GM23248 (cell line): ENCODE measurements at regions not wholly inside any gene's neighbourhood (a gene's known extent, or its start where the extent isn't known, plus 50 kb on each side); places are given as distances from the start of the nearest gene placed in this dataset.

Experiments
- DNase-seq: peaks from one replicate; pipeline ENCODE4 v3.0.0-alpha.2; 2015
- H2AFZ ChIP-seq: fragments of 200-600 bp; sonication (generic); 2 replicates; pipeline ENCODE4 v1.6.1; 2016; ENCODE audit warnings: antibody characterized with exemption
- H3F3A ChIP-seq: fragments of 200-600 bp; sonication (generic); 2 replicates; pipeline ENCODE4 v1.6.1; 2016; ENCODE audit warnings: mild to moderate bottlenecking, antibody characterized with exemption, mixed run types; ENCODE audit not compliant: insufficient read depth
- H3K27ac ChIP-seq: fragments of 200-600 bp; sonication (generic); 2 replicates; pipeline ENCODE4 v1.5.1; 2016; ENCODE audit warnings: mild to moderate bottlenecking
- H3K27me3 ChIP-seq: fragments of 200-600 bp; sonication (generic); replicated peaks from 2 replicates; pipeline ENCODE4 v1.6.1; 2016; ENCODE audit warnings: mild to moderate bottlenecking; ENCODE audit not compliant: insufficient read depth
- H3K36me3 ChIP-seq: fragments of 200-600 bp; sonication (generic); 2 replicates; pipeline ENCODE4 v1.6.1; 2016; ENCODE audit warnings: low read depth, mild to moderate bottlenecking
- H3K4me1 ChIP-seq: fragments of 200-600 bp; sonication (generic); 2 replicates; pipeline ENCODE4 v1.6.1; 2016; ENCODE audit warnings: mild to moderate bottlenecking; ENCODE audit not compliant: insufficient read depth
- H3K4me2 ChIP-seq: fragments of 200-600 bp; sonication (generic); one replicate; pipeline ENCODE4 v1.6.1; 2016; ENCODE audit warnings: mild to moderate bottlenecking; ENCODE audit not compliant: unreplicated experiment
- H3K4me3 ChIP-seq: fragments of 200-600 bp; sonication (generic); 2 replicates; pipeline ENCODE4 v1.5.1; 2016; ENCODE audit warnings: mild to moderate bottlenecking
- H3K79me2 ChIP-seq: fragments of 200-600 bp; sonication (generic); 2 replicates; pipeline ENCODE4 v1.6.1; 2016; ENCODE audit warnings: mild to moderate bottlenecking; ENCODE audit not compliant: insufficient read depth
- H3K9ac ChIP-seq: fragments of 200-600 bp; sonication (generic); 2 replicates; pipeline ENCODE4 v1.6.1; 2016; ENCODE audit warnings: mild to moderate bottlenecking
- H3K9me2 ChIP-seq: fragments of 200-600 bp; sonication (generic); 2 replicates; pipeline ENCODE4 v1.6.1; 2016; ENCODE audit warnings: mixed run types, mild to moderate bottlenecking, moderate library complexity; ENCODE audit not compliant: insufficient read depth
- H3K9me3 ChIP-seq: fragments of 200-600 bp; sonication (generic); one replicate; pipeline ENCODE4 v1.6.1; 2017; ENCODE audit warnings: low read depth
- H4K20me1 ChIP-seq: fragments of 200-600 bp; sonication (generic); 2 replicates; pipeline ENCODE4 v1.6.0; 2016; ENCODE audit not compliant: insufficient read depth
- EZH2 ChIP-seq: fragments of 200-600 bp; sonication (generic); IDR thresholded peaks from 2 replicates; pipeline ENCODE4 v1.6.1; 2018; ENCODE audit warnings: antibody characterized with exemption, mild to moderate bottlenecking; ENCODE audit not compliant: insufficient read depth, poor library complexity, severe bottlenecking
- EZH2phosphoT487 ChIP-seq: fragments of 200-600 bp; sonication (generic); IDR thresholded peaks from 2 replicates; pipeline ENCODE4 v1.6.1; 2018; ENCODE audit warnings: antibody characterized with exemption, moderate library complexity, mild to moderate bottlenecking, low read depth; ENCODE audit not compliant: insufficient read depth
- WGBS, 2 experiments: methylation state at CpG; one replicate each; pipeline ENCODE4 v1.1.6; 2015 to 2017; ENCODE audit warnings: low lambda C conversion rate in 2 of 2, low coverage in 1 of 2; ENCODE audit errors: missing lambda C conversion rate in 2 of 2; 5-methylcytosine and 5-hydroxymethylcytosine counted together
- in situ Hi-C: fragments of 300-500 bp; cut with MboI; formaldehyde crosslinking; loops from 2 replicates; pipeline ENCODE4 v1.15.0; 2020

- Histone ChIP-seq H3K36me3 (no peaks in the 10 kb centered on the region), H3K4me2 (no peak overlapping the region), H3F3A (no peaks in the 10 kb centered on the region), H3K27ac (no peak overlapping the region), H4K20me1 (no peaks in the 10 kb centered on the region), H3K79me2 (no peaks in the 10 kb centered on the region), H3K27me3 (0 out of 2 replicates have a peak, but pooled peaks cover 1% of the 10 kb centered on the region), H3K9ac (no peak overlapping the region), H3K4me3 (no peak overlapping the region), H3K9me2 (peaks cover 6% of the 10 kb centered on the region; the same call in 1 of the 2 replicates), H2AFZ (no peak overlapping the region), H3K4me1 (no peaks in the 10 kb centered on the region), H3K9me3 (no peaks in the 10 kb centered on the region)
- in situ Hi-C loops = no loop called here
- WGBS, 2 experiments = 3 to 5% methylated on average over 2 of the region's 2 CpGs
- no peak for TF ChIP-seq EZH2phosphoT487
- TF ChIP-seq EZH2 = no peak
- DNase-seq = no peak
Observed at GRCh38 chr11:127567237-127567932, 566.8 kb upstream of the KIRREL3 start.

- in situ Hi-C loops = no loop called here
- Histone ChIP-seq H3K27me3 (no peaks in the 10 kb centered on the region), H3K9ac (no peak overlapping the region), H3K9me2 (no peaks in the 10 kb centered on the region), H3F3A (no peaks in the 10 kb centered on the region), H3K4me3 (no peak overlapping the region), H3K36me3 (no peaks in the 10 kb centered on the region), H3K4me1 (no peaks in the 10 kb centered on the region), H3K79me2 (no peaks in the 10 kb centered on the region), H3K9me3 (no peaks in the 10 kb centered on the region), H2AFZ (no peak overlapping the region), H4K20me1 (no peaks in the 10 kb centered on the region), H3K4me2 (no peak overlapping the region), H3K27ac (no peak overlapping the region)
- no peak for TF ChIP-seq EZH2
- 37 to 46% methylated on average over 4 of the region's 4 CpGs for WGBS, 2 experiments
- DNase-seq = peak; percentile 12
Observed at GRCh38 chr11:127564810-127565209, 564.2 kb upstream of the KIRREL3 start.

- no peak for TF ChIP-seq EZH2
- no peak for TF ChIP-seq EZH2phosphoT487
- no peak overlapping the region for H3K9ac ChIP-seq
- no peaks in the 10 kb centered on the region for H3K36me3 ChIP-seq
- no peak overlapping the region for H3K4me2 ChIP-seq
- no peak overlapping the region for H3K4me3 ChIP-seq
- H3K27me3 ChIP-seq = no peaks in the 10 kb centered on the region
- in situ Hi-C loops = no loop called here
- no peaks in the 10 kb centered on the region for H3K4me1 ChIP-seq
- no peaks in the 10 kb centered on the region for H3K79me2 ChIP-seq
- H3K9me2 ChIP-seq = no peaks in the 10 kb centered on the region
- H3K9me3 ChIP-seq = no peaks in the 10 kb centered on the region
- H3F3A ChIP-seq = no peaks in the 10 kb centered on the region
- no peak for DNase-seq
- no peak overlapping the region for H3K27ac ChIP-seq
- WGBS, 2 experiments = 1 to 2% methylated on average over 2 of the region's 2 CpGs
- H2AFZ ChIP-seq = no peak overlapping the region
- no peaks in the 10 kb centered on the region for H4K20me1 ChIP-seq
Observed at GRCh38 chr11:127559978-127560377, 559.4 kb upstream of the KIRREL3 start.

GRCh38 chr11:127552446-127552845 is 551.9 kb upstream of the KIRREL3 start:
- no peaks in the 10 kb centered on the region for H3K27me3 ChIP-seq
- no peak overlapping the region for H3K4me2 ChIP-seq
- no peak overlapping the region for H3K9ac ChIP-seq
- no peaks in the 10 kb centered on the region for H3K9me3 ChIP-seq
- H3K27ac ChIP-seq = no peak overlapping the region
- H3K9me2 ChIP-seq = no peaks in the 10 kb centered on the region
- no peak overlapping the region for H3K4me3 ChIP-seq
- H3K79me2 ChIP-seq = no peaks in the 10 kb centered on the region
- TF ChIP-seq EZH2 = no peak
- TF ChIP-seq EZH2phosphoT487 = no peak
- no peak overlapping the region for H2AFZ ChIP-seq
- WGBS, 2 experiments = 27% methylated on average over 6 of the region's 6 CpGs
- no peaks in the 10 kb centered on the region for H4K20me1 ChIP-seq
- H3K36me3 ChIP-seq = no peaks in the 10 kb centered on the region
- peak; percentile 13 for DNase-seq
- no peaks in the 10 kb centered on the region for H3F3A ChIP-seq
- H3K4me1 ChIP-seq = no peaks in the 10 kb centered on the region
- in situ Hi-C loops = no loop called here

GRCh38 chr11:127531167-127531566 is 530.6 kb upstream of the KIRREL3 start:
- WGBS, 2 experiments = 2 to 5% methylated on average over 3 of the region's 3 CpGs
- in situ Hi-C loops = no loop called here

More at GRCh38 chr11:127531167-127531566, 530.6 kb upstream of the KIRREL3 start:
- H3K9me2 ChIP-seq = no peaks in the 10 kb centered on the region
- no peak overlapping the region for H3K9ac ChIP-seq
- no peak for DNase-seq
- H3K9me3 ChIP-seq = no peaks in the 10 kb centered on the region
- H4K20me1 ChIP-seq = no peaks in the 10 kb centered on the region
- no peak for TF ChIP-seq EZH2
- no peak for TF ChIP-seq EZH2phosphoT487
- no peak overlapping the region for H3K27ac ChIP-seq
- H2AFZ ChIP-seq = no peak overlapping the region
- H3K4me3 ChIP-seq = no peak overlapping the region
- no peaks in the 10 kb centered on the region for H3K4me1 ChIP-seq
- H3K27me3 ChIP-seq = no peaks in the 10 kb centered on the region
- no peak overlapping the region for H3K4me2 ChIP-seq
- no peaks in the 10 kb centered on the region for H3K36me3 ChIP-seq
- no peaks in the 10 kb centered on the region for H3F3A ChIP-seq
- no peaks in the 10 kb centered on the region for H3K79me2 ChIP-seq
